ENCODE measurements at regions not wholly inside any gene's neighbourhood (a gene's known extent, or its start where the extent isn't known, plus 50 kb on each side); places are given as distances from the start of the nearest gene placed in this dataset.

GRCh38 chr12:22787557-22787956 lies 162.6 kb downstream of the ETNK1 start:
- Histone ChIP-seq H4K20me1 (ENCODE audit: control insufficient read depth, extremely low read depth, insufficient read depth, low read length) (no peaks in the 10 kb centered on the region), H3K4me1 (ENCODE audit: control insufficient read depth, extremely low read depth, insufficient read depth, low read length) (no peaks in the 10 kb centered on the region), H3K4me3 (replicated peaks in 1 of 4; ENCODE audit: control extremely low read depth in 1 of 4, insufficient read depth in 1 of 4, low read depth in 3 of 4, low read length in 4 of 4) (no peak overlapping the region), H3K27me3 (ENCODE audit: control insufficient read depth, insufficient read depth, low read length) (no peaks in the 10 kb centered on the region), H3K36me3 (ENCODE audit: control insufficient read depth, insufficient read depth, low read length) (no peaks in the 10 kb centered on the region), H3K79me2 (ENCODE audit: control insufficient read depth, insufficient read depth, low read length) (no peaks in the 10 kb centered on the region), H3K27ac (ENCODE audit: insufficient read depth, low read length) (no peak overlapping the region), H3K9ac (ENCODE audit: insufficient read depth, low read length) (no peak overlapping the region), H3K4me2 (ENCODE audit: extremely low read depth, insufficient read depth, low read length) (no peak overlapping the region), H2AFZ (ENCODE audit: low read length) (no peak overlapping the region), H3K9me3 (ENCODE audit: control insufficient read depth, insufficient read depth, low read depth, low read length) (no peaks in the 10 kb centered on the region)
- peak in 1 of 2 donors; percentile 37 for DNase-seq (ENCODE audit: low read depth in 2 of 2)
- TF ChIP-seq EZH2 (IDR thresholded peaks at IDR 0.05; ENCODE audit: low read length, missing control alignments) (no peak), CTCF (conservative IDR thresholded peaks at IDR 0.05 in 1 of 2, IDR thresholded peaks at IDR 0.05 in 1 of 2; ENCODE audit: low read depth in 1 of 2, low read length in 2 of 2) (no peak)

GRCh38 chr12:22788913-22789312 lies 163.9 kb downstream of the ETNK1 start:
- H3K27ac ChIP-seq (ENCODE audit: insufficient read depth, low read length), result no peak overlapping the region
- H3K79me2 ChIP-seq (ENCODE audit: control insufficient read depth, insufficient read depth, low read length), result no peaks in the 10 kb centered on the region
- no peaks in the 10 kb centered on the region for H3K36me3 ChIP-seq (ENCODE audit: control insufficient read depth, insufficient read depth, low read length)
- H4K20me1 ChIP-seq (ENCODE audit: control insufficient read depth, extremely low read depth, insufficient read depth, low read length), result no peaks in the 10 kb centered on the region
- TF ChIP-seq CTCF (conservative IDR thresholded peaks at IDR 0.05 in 1 of 2, IDR thresholded peaks at IDR 0.05 in 1 of 2; ENCODE audit: low read depth in 1 of 2, low read length in 2 of 2) (no peak), EZH2 (IDR thresholded peaks at IDR 0.05; ENCODE audit: low read length, missing control alignments) (no peak)
- no peak overlapping the region for H3K4me2 ChIP-seq (ENCODE audit: extremely low read depth, insufficient read depth, low read length)
- H3K4me1 ChIP-seq (ENCODE audit: control insufficient read depth, extremely low read depth, insufficient read depth, low read length), result no peaks in the 10 kb centered on the region
- no peaks in the 10 kb centered on the region for H3K27me3 ChIP-seq (ENCODE audit: control insufficient read depth, insufficient read depth, low read length)
- H3K9ac ChIP-seq (ENCODE audit: insufficient read depth, low read length), result no peak overlapping the region
- no peak overlapping the region for H2AFZ ChIP-seq (ENCODE audit: low read length)
- H3K4me3 ChIP-seq (replicated peaks in 1 of 4; ENCODE audit: control extremely low read depth in 1 of 4, insufficient read depth in 1 of 4, low read depth in 3 of 4, low read length in 4 of 4), result no peak overlapping the region
- no peak for DNase-seq (ENCODE audit: low read depth in 2 of 2)
- no peaks in the 10 kb centered on the region for H3K9me3 ChIP-seq (ENCODE audit: control insufficient read depth, insufficient read depth, low read depth, low read length)

- Histone ChIP-seq H3K4me2 (ENCODE audit: extremely low read depth, insufficient read depth, low read length) (no peak overlapping the region), H3K27me3 (ENCODE audit: control insufficient read depth, insufficient read depth, low read length) (no peaks in the 10 kb centered on the region), H3K36me3 (ENCODE audit: control insufficient read depth, insufficient read depth, low read length) (no peaks in the 10 kb centered on the region), H3K79me2 (ENCODE audit: control insufficient read depth, insufficient read depth, low read length) (no peaks in the 10 kb centered on the region), H2AFZ (ENCODE audit: low read length) (no peak overlapping the region), H3K4me3 (replicated peaks in 1 of 4; ENCODE audit: control extremely low read depth in 1 of 4, insufficient read depth in 1 of 4, low read depth in 3 of 4, low read length in 4 of 4) (no peak overlapping the region), H3K9me3 (ENCODE audit: control insufficient read depth, insufficient read depth, low read depth, low read length) (no peaks in the 10 kb centered on the region), H3K27ac (ENCODE audit: insufficient read depth, low read length) (no peak overlapping the region), H3K4me1 (ENCODE audit: control insufficient read depth, extremely low read depth, insufficient read depth, low read length) (no peaks in the 10 kb centered on the region), H3K9ac (ENCODE audit: insufficient read depth, low read length) (no peak overlapping the region), H4K20me1 (ENCODE audit: control insufficient read depth, extremely low read depth, insufficient read depth, low read length) (no peaks in the 10 kb centered on the region)
- no peak for TF ChIP-seq CTCF (conservative IDR thresholded peaks at IDR 0.05 in 1 of 2, IDR thresholded peaks at IDR 0.05 in 1 of 2; ENCODE audit: low read depth in 1 of 2, low read length in 2 of 2)
- TF ChIP-seq EZH2 (IDR thresholded peaks at IDR 0.05; ENCODE audit: low read length, missing control alignments), result no peak
- DNase-seq (ENCODE audit: low read depth in 2 of 2), result no peak
Observed at GRCh38 chr12:22792138-22792537, 167.2 kb downstream of the ETNK1 start.
